GM11168 (cell line): ENCODE measurements at regions not wholly inside any gene's neighbourhood (a gene's known extent, or its start where the extent isn't known, plus 50 kb on each side); places are given as distances from the start of the nearest gene placed in this dataset.
"Not testable (repeated sequence)": the region's sequence is repeated elsewhere in the genome, so short reads cannot be mapped to it uniquely, and the experiment has no call there.

Experiments
- in situ Hi-C: fragments of 300-500 bp; cut with MboI; formaldehyde crosslinking; loops from one replicate; pipeline ENCODE4 v1.12.0; 2022; ENCODE audit warnings: low sequenced_read_pairs; ENCODE audit not compliant: unreplicated experiment

GRCh38 chr18:64399566-64399965 is 250.7 kb upstream of the LINC00305 start:
- in situ Hi-C loops, result no loop called here

GRCh38 chr18:64398320-64398719 is 249.4 kb upstream of the LINC00305 start:
- in situ Hi-C loops, result no loop called here

- in situ Hi-C loops, result no loop called here
Measured at GRCh38 chr18:64392202-64392601, 243.3 kb upstream of the LINC00305 start.

GRCh38 chr18:64384101-64384500 is 235.2 kb upstream of the LINC00305 start:
- in situ Hi-C loops, result no loop called here

GRCh38 chr18:64380117-64380516 is 231.2 kb upstream of the LINC00305 start:
- in situ Hi-C loops, result no loop called here

GRCh38 chr18:64379662-64380061 is 230.8 kb upstream of the LINC00305 start:
- in situ Hi-C loops, result no loop called here

GRCh38 chr18:64377446-64377845 is 228.6 kb upstream of the LINC00305 start:
- in situ Hi-C loops, result no loop called here

- in situ Hi-C loops, result no loop called here
Measured at GRCh38 chr18:64372850-64373249, 224.0 kb upstream of the LINC00305 start.

GRCh38 chr18:64369830-64370440 is 221.0 kb upstream of the LINC00305 start:
- in situ Hi-C loops, result not testable (repeated sequence)

- in situ Hi-C loops, result no loop called here
Measured at GRCh38 chr18:64365106-64365505, 216.2 kb upstream of the LINC00305 start.

GRCh38 chr18:64337673-64338072 is 188.8 kb upstream of the LINC00305 start:
- in situ Hi-C loops, result no loop called here

GRCh38 chr18:64337018-64337417 is 188.1 kb upstream of the LINC00305 start:
- in situ Hi-C loops, result no loop called here

GRCh38 chr18:64334748-64335147 is 185.9 kb upstream of the LINC00305 start:
- in situ Hi-C loops, result no loop called here

- in situ Hi-C loops, result no loop called here
Measured at GRCh38 chr18:64333584-64333983, 184.7 kb upstream of the LINC00305 start.

GRCh38 chr18:64332835-64333234 is 183.9 kb upstream of the LINC00305 start:
- in situ Hi-C loops, result no loop called here

GRCh38 chr18:64331419-64331818 is 182.5 kb upstream of the LINC00305 start:
- in situ Hi-C loops, result no loop called here

- in situ Hi-C loops, result no loop called here
Measured at GRCh38 chr18:64330931-64331330, 182.0 kb upstream of the LINC00305 start.

GRCh38 chr18:64330161-64330560 is 181.3 kb upstream of the LINC00305 start:
- in situ Hi-C loops, result no loop called here

GRCh38 chr18:64322189-64322588 is 173.3 kb upstream of the LINC00305 start:
- in situ Hi-C loops, result no loop called here

- in situ Hi-C loops, result no loop called here
Measured at GRCh38 chr18:64318547-64318946, 169.7 kb upstream of the LINC00305 start.

- in situ Hi-C loops, result no loop called here
Measured at GRCh38 chr18:64311859-64312258, 163.0 kb upstream of the LINC00305 start.

- in situ Hi-C loops, result no loop called here
Measured at GRCh38 chr18:64295839-64296238, 147.0 kb upstream of the LINC00305 start.

- in situ Hi-C loops, result no loop called here
Measured at GRCh38 chr18:64294967-64295366, 146.1 kb upstream of the LINC00305 start.
